ENCODE measurements at regions not wholly inside any gene's neighbourhood (a gene's known extent, or its start where the extent isn't known, plus 50 kb on each side); places are given as distances from the start of the nearest gene placed in this dataset.

DNA sequence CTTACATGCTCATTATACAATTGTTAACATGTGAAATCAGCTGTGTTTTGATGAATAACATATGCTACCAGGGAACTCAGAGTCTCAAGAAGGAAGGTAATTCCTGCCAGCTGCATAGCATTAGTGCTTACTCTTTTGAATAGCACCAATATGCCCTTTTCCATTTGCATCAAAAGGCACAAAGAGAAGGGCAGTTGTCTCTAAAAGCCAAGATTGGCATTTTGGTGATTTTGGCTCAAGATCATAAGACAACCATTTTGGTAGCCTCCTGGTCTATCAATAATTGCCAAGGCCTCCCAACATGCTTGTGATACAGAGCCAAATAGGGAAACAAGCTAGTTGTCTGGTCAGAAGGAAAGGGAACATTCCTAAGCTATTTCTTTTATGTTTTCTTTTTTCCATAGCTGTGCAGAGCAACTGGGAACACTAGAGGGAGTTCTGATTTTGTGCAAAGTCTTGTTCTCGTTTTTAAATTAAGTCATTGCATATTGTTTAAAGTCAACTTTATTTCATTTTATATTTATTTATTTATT lies 416.7 kb upstream of the CHORDC1 start:
- H2AK9ac ChIP-seq (replicated peaks; ENCODE audit: low read depth, low read length, poor library complexity): no peak overlapping the region
- no peak overlapping the region for H3K23ac ChIP-seq (ENCODE audit: low read depth, low read length)
- no peak overlapping the region for H4K8ac ChIP-seq (ENCODE audit: low read depth in 2 of 2, low read length in 2 of 2)
- H3K56ac ChIP-seq (ENCODE audit: extremely low read depth, insufficient read depth, low read length): no peak overlapping the region
- no peak overlapping the region for H2AFZ ChIP-seq (replicated peaks; ENCODE audit: low read length, poor library complexity)
- H3K9me3 ChIP-seq (ENCODE audit: control insufficient read depth, insufficient read depth, low read length): no peaks in the 10 kb centered on the region
- no peak overlapping the region for H4K5ac ChIP-seq (ENCODE audit: low read depth, low read length)
- no peak overlapping the region for H2BK5ac ChIP-seq (ENCODE audit: low read depth, low read length, poor library complexity, severe bottlenecking)
- ATAC-seq (ENCODE audit: low read depth) (no peak), DNase-seq (no peak)
- no peaks in the 10 kb centered on the region for H3K4me1 ChIP-seq (ENCODE audit: control insufficient read depth, insufficient read depth, low read length)
- no CpG with 5 or more reads among the region's 1 CpG for whole genome bisulfite sequencing, 2 experiments (ENCODE audit: extremely low coverage in 2 of 2, insufficient read length in 1 of 2)
- no peak overlapping the region for H3K18ac ChIP-seq (ENCODE audit: low read depth, low read length)
- POLR2A ChIA-PET (ENCODE audit: unreplicated experiment): no interaction called here
- no peak overlapping the region for H2BK120ac ChIP-seq (ENCODE audit: low read depth, low read length)
- no peak overlapping the region for H3K9ac ChIP-seq (ENCODE audit: low read depth, low read length)
- no peak overlapping the region for H2BK15ac ChIP-seq (ENCODE audit: low read depth, low read length)
- in situ Hi-C loops (cut with MboI; ENCODE audit: low sequenced_read_pairs) (no loop called here), intact Hi-C loops (cut with micrococcal nuclease) (no loop called here), dilution Hi-C loops (cut with HindIII; ENCODE audit: low sequenced_read_pairs, unreplicated experiment) (no loop called here)
- H4K20me1 ChIP-seq (ENCODE audit: insufficient read depth, low read length): no peaks in the 10 kb centered on the region
- BruUV-seq (replicated peaks): no TSS peak
- H3K36me3 ChIP-seq (ENCODE audit: control insufficient read depth, insufficient read depth, low read length): no peaks in the 10 kb centered on the region
- no peak overlapping the region for H3K14ac ChIP-seq (replicated peaks; ENCODE audit: low read depth, low read length)
- H3K27ac ChIP-seq (ENCODE audit: insufficient read depth, low read length): no peak overlapping the region
- TF ChIP-seq, protein P1, sequence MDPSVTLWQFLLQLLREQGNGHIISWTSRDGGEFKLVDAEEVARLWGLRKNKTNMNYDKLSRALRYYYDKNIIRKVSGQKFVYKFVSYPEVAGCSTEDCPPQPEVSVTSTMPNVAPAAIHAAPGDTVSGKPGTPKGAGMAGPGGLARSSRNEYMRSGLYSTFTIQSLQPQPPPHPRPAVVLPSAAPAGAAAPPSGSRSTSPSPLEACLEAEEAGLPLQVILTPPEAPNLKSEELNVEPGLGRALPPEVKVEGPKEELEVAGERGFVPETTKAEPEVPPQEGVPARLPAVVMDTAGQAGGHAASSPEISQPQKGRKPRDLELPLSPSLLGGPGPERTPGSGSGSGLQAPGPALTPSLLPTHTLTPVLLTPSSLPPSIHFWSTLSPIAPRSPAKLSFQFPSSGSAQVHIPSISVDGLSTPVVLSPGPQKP (IDR thresholded peaks at IDR 0.05; ENCODE audit: borderline replicate concordance, low read depth, low read length): no peak
- TF ChIP-seq BHLHE40 (IDR thresholded peaks at IDR 0.05; ENCODE audit: low read depth, low read length): no peak
- TF ChIP-seq FOS (IDR thresholded peaks at IDR 0.05; ENCODE audit: low read depth, low read length): no peak
- no peak for TF ChIP-seq RFX5 (IDR thresholded peaks at IDR 0.05; ENCODE audit: low read depth, low read length)
- TF ChIP-seq, protein P2, sequence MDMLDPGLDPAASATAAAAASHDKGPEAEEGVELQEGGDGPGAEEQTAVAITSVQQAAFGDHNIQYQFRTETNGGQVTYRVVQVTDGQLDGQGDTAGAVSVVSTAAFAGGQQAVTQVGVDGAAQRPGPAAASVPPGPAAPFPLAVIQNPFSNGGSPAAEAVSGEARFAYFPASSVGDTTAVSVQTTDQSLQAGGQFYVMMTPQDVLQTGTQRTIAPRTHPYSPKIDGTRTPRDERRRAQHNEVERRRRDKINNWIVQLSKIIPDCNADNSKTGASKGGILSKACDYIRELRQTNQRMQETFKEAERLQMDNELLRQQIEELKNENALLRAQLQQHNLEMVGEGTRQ (IDR thresholded peaks at IDR 0.05; ENCODE audit: low read depth, low read length): no peak
- TF ChIP-seq RCOR1 (IDR thresholded peaks at IDR 0.05; ENCODE audit: insufficient replicate concordance, low read length): no peak
- TF ChIP-seq SMC3 (IDR thresholded peaks at IDR 0.05; ENCODE audit: low read depth, low read length): no peak
- TF ChIP-seq CHD1 (IDR thresholded peaks at IDR 0.05; ENCODE audit: low read depth, low read length): no peak
- TF ChIP-seq NFE2L2 (IDR thresholded peaks at IDR 0.05; ENCODE audit: low read depth, low read length): no peak
- TF ChIP-seq MXI1 (IDR thresholded peaks at IDR 0.05; ENCODE audit: borderline replicate concordance, low read depth, low read length): no peak
- H3K4ac ChIP-seq (ENCODE audit: low read depth, low read length): no peak overlapping the region
- no peak overlapping the region for H3K4me2 ChIP-seq (ENCODE audit: low read depth, low read length)
- CTCF ChIA-PET: no interaction called here
- H2BK20ac ChIP-seq (ENCODE audit: low read depth, low read length): no peak overlapping the region
- no peaks in the 10 kb centered on the region for H3K9me1 ChIP-seq (ENCODE audit: insufficient read depth, low read length)
- H3K79me1 ChIP-seq (ENCODE audit: low read depth in 1 of 2, low read length in 2 of 2): no peaks in the 10 kb centered on the region
- H3K4me3 ChIP-seq (ENCODE audit: insufficient read depth, low read depth, low read length): no peak overlapping the region
- no peak overlapping the region for H4K91ac ChIP-seq (ENCODE audit: insufficient read depth, low read depth, low read length)
- H3K27me3 ChIP-seq (ENCODE audit: control insufficient read depth, insufficient read depth, low read length): no peaks in the 10 kb centered on the region
- H2AK5ac ChIP-seq (ENCODE audit: low read depth, low read length): no peak overlapping the region

Data from IMR-90 (cell line).